ENCODE measurements at regions not wholly inside any gene's neighbourhood (a gene's known extent, or its start where the extent isn't known, plus 50 kb on each side); places are given as distances from the start of the nearest gene placed in this dataset.

- FAIRE-seq = no peak
Observed at GRCh38 chr17:13678361-13678760, 76.6 kb upstream of the HS3ST3A1 start.

DNA sequence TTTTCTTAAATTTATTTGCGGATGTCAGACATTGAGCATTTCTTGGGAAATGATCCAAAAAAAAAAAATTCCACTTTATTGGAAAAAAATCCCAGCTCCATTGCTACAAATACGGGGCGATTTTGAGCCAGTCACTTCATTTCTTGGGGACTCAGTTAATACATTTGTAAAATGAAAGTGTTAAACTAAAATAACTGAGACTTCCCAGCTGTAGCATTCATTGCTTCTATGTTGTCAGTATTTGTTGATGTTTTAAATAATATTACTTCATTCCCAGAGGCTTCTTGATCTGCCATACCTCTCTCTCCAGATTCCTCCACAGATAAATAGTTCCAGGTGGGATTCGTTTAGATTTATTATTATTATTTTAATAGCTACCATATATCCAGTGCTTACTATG, 77.1 kb upstream of the HS3ST3A1 start:
- TF ChIP-seq CTCF (IDR thresholded peaks at IDR 0.05; ENCODE audit: borderline replicate concordance, extremely low read depth, insufficient read depth) = no peak
- Histone ChIP-seq H3K27ac (ENCODE audit: low read depth in 2 of 2, low read length in 2 of 2) (no peak overlapping the region), H3K9ac (ENCODE audit: low read length in 3 of 3) (no peak overlapping the region), H3K27me3 (ENCODE audit: control insufficient read depth, insufficient read depth, low read length) (no peaks in the 10 kb centered on the region), H3K4me3 (ENCODE audit: low read length in 3 of 3) (no peak overlapping the region), H3K4me1 (ENCODE audit: control insufficient read depth in 2 of 3, insufficient read depth in 2 of 3, low read depth in 1 of 3, low read length in 3 of 3) (no peaks in the 10 kb centered on the region), H3K9me3 (ENCODE audit: control insufficient read depth in 2 of 3, insufficient read depth in 1 of 3, low read length in 3 of 3) (no peaks in the 10 kb centered on the region), H3K36me3 (ENCODE audit: control insufficient read depth in 2 of 3, insufficient read depth in 3 of 3, low read length in 3 of 3) (no peaks in the 10 kb centered on the region)
- intact Hi-C loops (cut with DNase I) = no loop called here
- FAIRE-seq (no peak), DNase-seq (peak in 1 of 5 donors; percentile 22)

More at GRCh38 chr17:13678361-13678760, 76.6 kb upstream of the HS3ST3A1 start:
- no peak for TF ChIP-seq CTCF (IDR thresholded peaks at IDR 0.05; ENCODE audit: borderline replicate concordance, extremely low read depth, insufficient read depth)
- Histone ChIP-seq H3K27ac (ENCODE audit: low read depth in 2 of 2, low read length in 2 of 2) (no peak overlapping the region), H3K4me3 (ENCODE audit: low read length in 3 of 3) (no peak overlapping the region), H3K36me3 (ENCODE audit: control insufficient read depth in 2 of 3, insufficient read depth in 3 of 3, low read length in 3 of 3) (no peaks in the 10 kb centered on the region), H3K27me3 (ENCODE audit: control insufficient read depth, insufficient read depth, low read length) (no peaks in the 10 kb centered on the region), H3K9me3 (ENCODE audit: control insufficient read depth in 2 of 3, insufficient read depth in 1 of 3, low read length in 3 of 3) (no peaks in the 10 kb centered on the region), H3K9ac (ENCODE audit: low read length in 3 of 3) (no peak overlapping the region), H3K4me1 (ENCODE audit: control insufficient read depth in 2 of 3, insufficient read depth in 2 of 3, low read depth in 1 of 3, low read length in 3 of 3) (no peaks in the 10 kb centered on the region)
- DNase-seq = no peak
- intact Hi-C loops (cut with DNase I) = no loop called here

GRCh38 chr17:13688716-13689115, 87.0 kb upstream of the HS3ST3A1 start:
- H3K9me3 ChIP-seq (ENCODE audit: control insufficient read depth in 2 of 3, insufficient read depth in 1 of 3, low read length in 3 of 3) = peaks cover 0 to 3% (median 0%) of the 10 kb centered on the region in 3 donors
- no peak overlapping the region for H3K27ac ChIP-seq (ENCODE audit: low read depth in 2 of 2, low read length in 2 of 2)
- H3K4me1 ChIP-seq (ENCODE audit: control insufficient read depth in 2 of 3, insufficient read depth in 2 of 3, low read depth in 1 of 3, low read length in 3 of 3) = no peaks in the 10 kb centered on the region
- H3K36me3 ChIP-seq (ENCODE audit: control insufficient read depth in 2 of 3, insufficient read depth in 3 of 3, low read length in 3 of 3) = no peaks in the 10 kb centered on the region
- no peaks in the 10 kb centered on the region for H3K27me3 ChIP-seq (ENCODE audit: control insufficient read depth, insufficient read depth, low read length)
- H3K9ac ChIP-seq (ENCODE audit: low read length in 3 of 3) = no peak overlapping the region
- no peak overlapping the region for H3K4me3 ChIP-seq (ENCODE audit: low read length in 3 of 3)
- no peak for FAIRE-seq
- no peak for TF ChIP-seq CTCF (IDR thresholded peaks at IDR 0.05; ENCODE audit: borderline replicate concordance, extremely low read depth, insufficient read depth)
- no peak for DNase-seq
- intact Hi-C loops (cut with DNase I) = no loop called here

DNA sequence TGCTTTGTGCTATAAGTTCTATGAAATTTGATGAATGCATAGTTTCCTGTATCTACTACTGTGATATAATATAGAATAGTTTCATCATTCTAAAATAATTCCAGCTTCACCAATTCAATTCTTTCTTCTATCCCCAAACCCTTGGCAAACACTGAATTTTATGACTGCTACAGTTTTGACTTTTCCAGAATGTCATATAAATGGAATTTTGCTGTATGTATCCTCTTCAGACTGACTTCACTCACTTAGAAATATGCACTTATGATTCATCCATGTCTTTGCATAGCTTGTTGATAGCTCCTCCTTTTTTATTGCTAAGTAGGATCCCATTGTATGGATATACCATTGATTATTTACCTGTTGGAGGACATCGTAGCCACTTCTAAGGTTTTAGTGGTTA, 89.1 kb upstream of the HS3ST3A1 start:
- no peak overlapping the region for H3K9ac ChIP-seq (ENCODE audit: low read length in 3 of 3)
- H3K27ac ChIP-seq (ENCODE audit: low read depth in 2 of 2, low read length in 2 of 2) = no peak overlapping the region
- H3K4me1 ChIP-seq (ENCODE audit: control insufficient read depth in 2 of 3, insufficient read depth in 2 of 3, low read depth in 1 of 3, low read length in 3 of 3) = no peaks in the 10 kb centered on the region
- DNase-seq (no peak), FAIRE-seq (no peak)
- H3K36me3 ChIP-seq (ENCODE audit: control insufficient read depth in 2 of 3, insufficient read depth in 3 of 3, low read length in 3 of 3) = no peaks in the 10 kb centered on the region
- H3K4me3 ChIP-seq (ENCODE audit: low read length in 3 of 3) = no peak overlapping the region
- H3K27me3 ChIP-seq (ENCODE audit: control insufficient read depth, insufficient read depth, low read length) = no peaks in the 10 kb centered on the region
- no peak for TF ChIP-seq CTCF (IDR thresholded peaks at IDR 0.05; ENCODE audit: borderline replicate concordance, extremely low read depth, insufficient read depth)
- intact Hi-C loops (cut with DNase I) = no loop called here
- peaks cover 0 to 3% (median 0%) of the 10 kb centered on the region in 3 donors for H3K9me3 ChIP-seq (ENCODE audit: control insufficient read depth in 2 of 3, insufficient read depth in 1 of 3, low read length in 3 of 3)

Measured in kidney (tissue), 13 donors.